ENCODE measurements at regions not wholly inside any gene's neighbourhood (a gene's known extent, or its start where the extent isn't known, plus 50 kb on each side); places are given as distances from the start of the nearest gene placed in this dataset.

DNA sequence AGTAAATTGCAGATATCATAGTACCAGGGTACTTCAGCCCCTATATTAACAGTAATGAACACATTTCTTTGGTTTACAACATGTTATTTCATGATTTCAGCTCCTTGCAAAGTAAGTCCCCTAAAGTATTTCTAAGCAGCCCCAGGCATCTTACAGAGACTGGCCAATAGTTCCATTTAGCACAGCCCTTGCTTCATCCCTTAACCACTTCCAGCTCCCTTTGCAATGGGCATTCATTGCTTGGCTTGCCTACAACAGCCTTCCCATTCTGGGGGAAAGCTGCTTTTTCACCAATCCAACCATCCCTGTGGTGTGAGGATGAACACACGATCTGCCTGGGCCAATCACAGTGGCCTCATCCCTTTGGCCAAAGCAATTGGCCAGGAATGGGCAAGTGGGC lies 67.2 kb upstream of the XCR1 start:
- Mint-ChIP-seq H3K27me3 (peaks cover 0 to 5% of the 10 kb centered on the region in 2 donors), H3K4me3 (no peak overlapping the region), H3K36me3 (no peaks in the 10 kb centered on the region), H3K9me3 (no peaks in the 10 kb centered on the region), H3K4me1 (peaks cover 33 to 62% (median 43%) of the 10 kb centered on the region in 3 donors), H3K27ac (no peak overlapping the region)
- H3K27me3 ChIP-seq (replicated peaks in 1 of 2; ENCODE audit: control insufficient read depth in 2 of 2, extremely low read depth in 1 of 2, insufficient read depth in 2 of 2, low read length in 1 of 2): no peaks in the 10 kb centered on the region
- POLR2A ChIA-PET: no interaction called here
- H3K36me3 ChIP-seq (ENCODE audit: control insufficient read depth in 2 of 2, extremely low read depth in 1 of 2, insufficient read depth in 1 of 2, low read length in 1 of 2): no peaks in the 10 kb centered on the region
- H3K27ac ChIP-seq (ENCODE audit: low read length): no peak overlapping the region
- H3K4me1 ChIP-seq (ENCODE audit: control insufficient read depth in 1 of 2, extremely low read depth in 1 of 2, insufficient read depth in 2 of 2, low read length in 2 of 2): peaks cover 16 to 44% of the 10 kb centered on the region in 2 experiments
- CTCF ChIA-PET: interaction anchor here (0.5 to 0.8 kb wide), 2 partner anchors 15 to 19 kb away, joined by 3 read pairs; no protein-coding TSS in a partner anchor
- WGBS (ENCODE audit: insufficient coverage): 100% methylated on average over 1 of the region's 1 CpG
- H3K4me3 ChIP-seq (ENCODE audit: control insufficient read depth in 1 of 2, extremely low read depth in 1 of 2, low read length in 1 of 2): no peak overlapping the region
- ATAC-seq (replicated peaks in 1 of 4): no peak
- no peak for DNase-seq
- no peaks in the 10 kb centered on the region for H3K9me3 ChIP-seq

DNA sequence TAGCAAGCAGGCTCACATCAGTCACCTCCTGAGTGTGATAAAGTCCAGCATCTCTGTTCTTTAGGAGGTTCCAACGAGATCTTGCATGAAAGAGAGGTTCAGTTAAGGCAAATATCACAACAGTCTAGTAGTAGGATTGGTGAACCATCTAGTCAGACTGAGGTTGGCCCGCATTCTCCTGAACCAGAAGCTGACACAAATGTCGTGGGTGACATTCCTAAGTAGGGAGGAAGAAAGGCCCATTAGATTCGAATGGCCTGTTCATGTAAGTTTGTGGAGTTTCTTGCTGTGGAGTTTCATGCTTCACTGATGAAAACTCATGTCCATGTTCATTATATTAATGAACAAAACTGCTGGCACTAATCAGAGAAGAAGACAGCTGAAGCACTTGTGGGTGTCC lies 66.7 kb upstream of the XCR1 start:
- Histone ChIP-seq H3K27me3 (replicated peaks in 1 of 2; ENCODE audit: control insufficient read depth in 2 of 2, extremely low read depth in 1 of 2, insufficient read depth in 2 of 2, low read length in 1 of 2) (no peaks in the 10 kb centered on the region), H3K36me3 (ENCODE audit: control insufficient read depth in 2 of 2, extremely low read depth in 1 of 2, insufficient read depth in 1 of 2, low read length in 1 of 2) (no peaks in the 10 kb centered on the region), H3K27ac (ENCODE audit: low read length) (no peak overlapping the region), H3K4me1 (ENCODE audit: control insufficient read depth in 1 of 2, extremely low read depth in 1 of 2, insufficient read depth in 2 of 2, low read length in 2 of 2) (peaks cover 16 to 47% of the 10 kb centered on the region in 2 experiments), H3K4me3 (ENCODE audit: control insufficient read depth in 1 of 2, extremely low read depth in 1 of 2, low read length in 1 of 2) (no peak overlapping the region), H3K9me3 (no peaks in the 10 kb centered on the region)
- Mint-ChIP-seq H3K27me3 (peaks cover 0 to 5% of the 10 kb centered on the region in 2 donors), H3K4me3 (no peak overlapping the region), H3K9me3 (no peaks in the 10 kb centered on the region), H3K27ac (no peak overlapping the region), H3K36me3 (no peaks in the 10 kb centered on the region), H3K4me1 (peaks cover 27 to 61% (median 37%) of the 10 kb centered on the region in 3 donors)
- DNase-seq (no peak), ATAC-seq (replicated peaks in 1 of 4) (no peak)
- CTCF ChIA-PET: interaction anchor here (0.5 to 0.8 kb wide), 2 partner anchors 15 to 19 kb away, joined by 3 read pairs; no protein-coding TSS in a partner anchor
- WGBS (ENCODE audit: insufficient coverage): 100% methylated on average over 3 of the region's 4 CpGs
- POLR2A ChIA-PET: no interaction called here

DNA sequence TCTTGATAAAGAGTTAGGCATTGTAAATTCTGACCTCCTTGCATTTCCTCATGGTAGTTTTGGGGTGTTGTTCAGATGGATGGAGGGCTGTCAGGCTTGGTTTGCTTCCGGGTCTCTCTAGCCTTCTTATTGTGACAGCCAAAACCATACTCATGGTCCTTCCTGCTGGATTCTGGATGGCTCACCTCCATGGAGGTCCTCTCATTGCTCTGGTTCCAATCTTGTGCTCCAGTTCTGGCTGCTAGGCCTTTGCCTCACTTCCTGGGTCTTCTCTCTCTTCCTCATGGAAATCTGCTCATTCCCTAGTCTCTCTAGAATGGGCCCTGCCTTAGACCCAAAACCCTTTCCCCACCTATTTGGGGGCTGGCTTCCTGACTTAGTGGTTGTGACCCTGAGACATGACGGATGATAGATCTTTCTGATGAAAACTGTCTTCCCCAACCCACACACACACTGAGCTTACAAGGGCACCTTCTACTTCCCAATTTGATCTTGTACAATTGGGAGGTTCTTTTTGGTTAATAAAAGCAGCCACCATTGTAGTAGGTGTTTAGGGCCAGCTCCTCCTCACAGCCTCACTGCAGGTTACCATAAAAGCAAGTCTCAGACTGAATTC lies 66.2 kb upstream of the XCR1 start:
- WGBS (ENCODE audit: insufficient coverage): no CpG with 5 or more reads among the region's 2 CpGs
- no peak overlapping the region for H3K4me3 Mint-ChIP-seq
- peaks cover 22 to 56% (median 33%) of the 10 kb centered on the region in 3 donors for H3K4me1 Mint-ChIP-seq
- no peaks in the 10 kb centered on the region for H3K9me3 ChIP-seq
- no peak overlapping the region for H3K27ac ChIP-seq (ENCODE audit: low read length)
- ChIA-PET CTCF (no interaction called here), POLR2A (no interaction called here)
- no peaks in the 10 kb centered on the region for H3K36me3 ChIP-seq (ENCODE audit: control insufficient read depth in 2 of 2, extremely low read depth in 1 of 2, insufficient read depth in 1 of 2, low read length in 1 of 2)
- no peak overlapping the region for H3K4me3 ChIP-seq (ENCODE audit: control insufficient read depth in 1 of 2, extremely low read depth in 1 of 2, low read length in 1 of 2)
- H3K27me3 ChIP-seq (replicated peaks in 1 of 2; ENCODE audit: control insufficient read depth in 2 of 2, extremely low read depth in 1 of 2, insufficient read depth in 2 of 2, low read length in 1 of 2): no peaks in the 10 kb centered on the region
- no peak for ATAC-seq (replicated peaks in 1 of 4)
- H3K9me3 Mint-ChIP-seq: no peaks in the 10 kb centered on the region
- no peaks in the 10 kb centered on the region for H3K36me3 Mint-ChIP-seq
- peaks cover 11 to 41% of the 10 kb centered on the region in 2 experiments for H3K4me1 ChIP-seq (ENCODE audit: control insufficient read depth in 1 of 2, extremely low read depth in 1 of 2, insufficient read depth in 2 of 2, low read length in 2 of 2)
- no peak for DNase-seq
- H3K27me3 Mint-ChIP-seq: peaks cover 0 to 5% of the 10 kb centered on the region in 2 donors
- H3K27ac Mint-ChIP-seq: no peak overlapping the region

DNA sequence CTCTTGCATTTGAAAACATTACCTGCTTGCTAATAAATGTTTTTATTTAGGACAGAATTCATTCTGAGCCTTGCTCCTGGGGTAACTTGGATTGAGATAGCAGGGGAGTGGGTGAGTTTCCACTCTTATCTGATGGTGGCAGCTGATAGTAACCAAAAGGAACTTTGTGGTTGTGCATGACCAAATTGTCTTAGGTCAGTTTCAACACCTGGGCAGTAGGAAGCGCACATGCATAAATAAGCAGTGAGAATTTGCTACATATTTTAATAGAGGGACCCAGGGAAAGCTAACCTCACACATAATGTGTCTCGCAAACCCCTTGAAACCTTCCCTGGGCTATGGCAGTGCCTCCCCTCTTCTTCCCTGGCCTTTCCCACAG lies 65.4 kb upstream of the XCR1 start:
- H3K4me3 Mint-ChIP-seq: no peak overlapping the region
- ATAC-seq (replicated peaks in 1 of 4) (no peak), DNase-seq (no peak)
- no peak overlapping the region for H3K27ac Mint-ChIP-seq
- Histone ChIP-seq H3K27me3 (replicated peaks in 1 of 2; ENCODE audit: control insufficient read depth in 2 of 2, extremely low read depth in 1 of 2, insufficient read depth in 2 of 2, low read length in 1 of 2) (no peaks in the 10 kb centered on the region), H3K9me3 (no peaks in the 10 kb centered on the region), H3K27ac (ENCODE audit: low read length) (no peak overlapping the region), H3K36me3 (ENCODE audit: control insufficient read depth in 2 of 2, extremely low read depth in 1 of 2, insufficient read depth in 1 of 2, low read length in 1 of 2) (no peaks in the 10 kb centered on the region), H3K4me3 (ENCODE audit: control insufficient read depth in 1 of 2, extremely low read depth in 1 of 2, low read length in 1 of 2) (no peak overlapping the region), H3K4me1 (ENCODE audit: control insufficient read depth in 1 of 2, extremely low read depth in 1 of 2, insufficient read depth in 2 of 2, low read length in 2 of 2) (peaks cover 4 to 34% of the 10 kb centered on the region in 2 experiments)
- H3K27me3 Mint-ChIP-seq: peaks cover 0 to 5% of the 10 kb centered on the region in 2 donors
- no peaks in the 10 kb centered on the region for H3K9me3 Mint-ChIP-seq
- ChIA-PET POLR2A (no interaction called here), CTCF (no interaction called here)
- 89% methylated on average over 1 of the region's 2 CpGs for WGBS (ENCODE audit: insufficient coverage)
- no peaks in the 10 kb centered on the region for H3K36me3 Mint-ChIP-seq
- H3K4me1 Mint-ChIP-seq: peaks cover 14 to 51% (median 26%) of the 10 kb centered on the region in 3 donors

DNA sequence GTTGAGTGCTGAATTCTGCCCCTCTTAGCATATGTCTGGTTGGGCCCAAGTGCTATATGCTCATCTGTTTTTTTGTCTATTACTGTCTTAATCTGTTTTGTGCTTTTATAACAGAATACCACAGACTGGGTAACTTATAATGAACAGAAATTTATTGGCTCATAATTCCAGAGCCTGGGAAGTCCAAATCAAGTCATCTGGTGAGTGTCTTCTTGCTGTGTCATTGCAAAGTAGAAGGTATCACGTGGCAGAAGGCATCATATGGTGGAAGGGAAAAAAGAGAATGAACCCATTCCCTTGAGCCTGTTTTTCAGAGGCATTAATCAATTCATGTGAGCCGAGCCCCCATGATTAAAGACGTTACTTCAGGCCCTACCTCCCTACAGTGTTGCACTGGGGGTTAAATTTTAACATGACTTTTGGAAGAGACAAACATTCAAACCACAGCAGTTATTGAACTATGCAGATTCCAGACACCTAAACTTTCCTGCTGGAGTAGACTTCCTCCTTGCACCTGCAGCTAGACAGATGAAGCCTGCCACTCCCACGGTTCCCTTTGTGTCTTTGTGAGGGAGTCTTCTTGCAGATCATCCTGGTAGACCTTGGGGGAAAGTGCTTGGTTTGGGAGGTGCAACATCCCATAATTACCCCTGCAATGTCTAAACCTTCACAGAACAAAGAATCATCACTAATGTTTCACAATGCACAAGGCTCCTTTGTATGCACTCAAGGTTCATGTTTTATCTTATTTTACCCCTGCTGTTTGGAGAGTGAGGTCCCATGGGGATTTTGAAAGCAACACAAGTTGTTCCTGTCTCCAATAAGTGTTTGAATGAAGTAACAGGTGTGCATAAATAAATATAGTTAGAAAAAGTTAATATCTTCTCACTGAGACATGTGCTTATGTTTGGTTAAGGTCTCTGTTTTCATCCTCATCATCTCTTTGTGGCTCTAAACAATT lies 64.7 kb upstream of the XCR1 start:
- Histone ChIP-seq H3K36me3 (ENCODE audit: control insufficient read depth in 2 of 2, extremely low read depth in 1 of 2, insufficient read depth in 1 of 2, low read length in 1 of 2) (no peaks in the 10 kb centered on the region), H3K4me3 (ENCODE audit: control insufficient read depth in 1 of 2, extremely low read depth in 1 of 2, low read length in 1 of 2) (no peak overlapping the region), H3K9me3 (no peaks in the 10 kb centered on the region), H3K27ac (ENCODE audit: low read length) (no peak overlapping the region), H3K27me3 (replicated peaks in 1 of 2; ENCODE audit: control insufficient read depth in 2 of 2, extremely low read depth in 1 of 2, insufficient read depth in 2 of 2, low read length in 1 of 2) (no peaks in the 10 kb centered on the region), H3K4me1 (ENCODE audit: control insufficient read depth in 1 of 2, extremely low read depth in 1 of 2, insufficient read depth in 2 of 2, low read length in 2 of 2) (peaks cover 0 to 27% of the 10 kb centered on the region in 2 experiments)
- H3K27me3 Mint-ChIP-seq: peaks cover 0 to 5% of the 10 kb centered on the region in 2 donors
- no peak overlapping the region for H3K27ac Mint-ChIP-seq
- DNase-seq (no peak), ATAC-seq (replicated peaks in 1 of 4) (no peak)
- H3K4me3 Mint-ChIP-seq: no peak overlapping the region
- POLR2A ChIA-PET: no interaction called here
- H3K36me3 Mint-ChIP-seq: no peaks in the 10 kb centered on the region
- WGBS (ENCODE audit: insufficient coverage): 100% methylated on average over 2 of the region's 4 CpGs
- CTCF ChIA-PET: no interaction called here
- H3K9me3 Mint-ChIP-seq: no peaks in the 10 kb centered on the region
- H3K4me1 Mint-ChIP-seq: peaks cover 8 to 44% (median 19%) of the 10 kb centered on the region in 3 donors

DNA sequence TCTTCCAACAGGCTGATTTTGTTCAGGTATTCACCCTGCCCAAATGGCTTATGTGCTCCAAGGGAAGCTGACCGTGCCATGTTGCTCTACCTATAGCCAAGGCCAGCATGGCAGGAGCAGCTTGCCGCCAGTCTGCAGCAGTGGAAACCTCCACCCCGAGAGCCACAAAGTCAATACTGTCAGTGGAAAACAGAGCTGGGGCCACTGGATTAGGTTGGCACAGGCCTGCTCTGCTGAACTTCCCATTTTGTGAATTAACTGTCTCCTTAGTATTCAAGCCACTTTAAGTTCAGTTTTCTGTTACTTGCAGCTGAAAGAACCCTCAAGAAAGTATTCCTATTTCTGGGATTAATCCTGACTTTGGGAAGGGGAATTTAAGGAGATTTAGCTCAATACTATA lies 63.8 kb upstream of the XCR1 start:
- no peaks in the 10 kb centered on the region for H3K9me3 ChIP-seq
- no peak for ATAC-seq (replicated peaks in 1 of 4)
- peaks cover 0 to 5% of the 10 kb centered on the region in 2 donors for H3K27me3 Mint-ChIP-seq
- H3K4me1 ChIP-seq (ENCODE audit: control insufficient read depth in 1 of 2, extremely low read depth in 1 of 2, insufficient read depth in 2 of 2, low read length in 2 of 2): peaks cover 0 to 20% of the 10 kb centered on the region in 2 experiments
- no peaks in the 10 kb centered on the region for H3K36me3 Mint-ChIP-seq
- H3K36me3 ChIP-seq (ENCODE audit: control insufficient read depth in 2 of 2, extremely low read depth in 1 of 2, insufficient read depth in 1 of 2, low read length in 1 of 2): no peaks in the 10 kb centered on the region
- ChIA-PET CTCF (interaction anchor here in 1 of 2 donors (0.8 kb wide), 1 partner anchor 10 kb away, joined by 3 read pairs; no protein-coding TSS in a partner anchor), POLR2A (no interaction called here)
- no peaks in the 10 kb centered on the region for H3K27me3 ChIP-seq (replicated peaks in 1 of 2; ENCODE audit: control insufficient read depth in 2 of 2, extremely low read depth in 1 of 2, insufficient read depth in 2 of 2, low read length in 1 of 2)
- no peak overlapping the region for H3K27ac Mint-ChIP-seq
- H3K4me3 Mint-ChIP-seq: no peak overlapping the region
- H3K27ac ChIP-seq (ENCODE audit: low read length): no peak overlapping the region
- WGBS (ENCODE audit: insufficient coverage): 97% methylated on average over 3 of the region's 3 CpGs
- peaks cover 6 to 35% (median 13%) of the 10 kb centered on the region in 3 donors for H3K4me1 Mint-ChIP-seq
- H3K4me3 ChIP-seq (ENCODE audit: control insufficient read depth in 1 of 2, extremely low read depth in 1 of 2, low read length in 1 of 2): no peak overlapping the region
- no peaks in the 10 kb centered on the region for H3K9me3 Mint-ChIP-seq
- no peak for DNase-seq
